Astrocyte of the cerebellum (primary cell): ENCODE measurements at regions not wholly inside any gene's neighbourhood (a gene's known extent, or its start where the extent isn't known, plus 50 kb on each side); places are given as distances from the start of the nearest gene placed in this dataset.
"Not testable (repeated sequence)": the region's sequence is repeated elsewhere in the genome, so short reads cannot be mapped to it uniquely, and the experiment has no call there.

Source experiments
- DNase-seq: peaks from one replicate; pipeline ENCODE4 v3.0.0-alpha.2; 2011; ENCODE audit warnings: low read depth
- H3K4me3 ChIP-seq: 2 replicates; pipeline ENCODE4 v1.5.1; 2011; ENCODE audit warnings: mild to moderate bottlenecking, low read depth, low read length, moderate library complexity
- in situ Hi-C: cut with HindIII; loops from 2 replicates; pipeline ENCODE4 v1.10.0; 2017; ENCODE audit warnings: low sequenced_read_pairs
- TF ChIP-seq, protein P1 (sequence below): IDR thresholded peaks from 2 replicates; pipeline ENCODE4 v1.5.1; 2012; ENCODE audit warnings: low read length, low read depth, moderate library complexity, mild to moderate bottlenecking; ENCODE audit errors: missing control alignments

DNA sequence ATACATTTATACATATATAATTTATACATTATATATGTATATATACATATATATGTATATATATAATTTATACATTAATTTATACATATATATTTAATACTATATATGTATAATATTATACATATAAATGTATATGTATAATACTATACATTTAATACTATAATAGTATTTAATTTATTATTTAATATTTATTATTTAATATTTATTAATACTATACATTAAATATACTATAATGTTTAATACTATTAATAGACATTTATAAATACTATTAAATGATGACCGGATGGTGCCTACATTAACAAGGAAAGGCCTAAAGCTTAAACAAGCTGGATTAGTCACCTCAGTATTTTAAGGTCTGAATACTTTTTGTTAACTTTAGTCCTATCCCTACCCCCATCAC lies 145.9 kb upstream of the HTR1E start:
- H3K4me3 ChIP-seq = no peak overlapping the region
- TF ChIP-seq, protein P1, sequence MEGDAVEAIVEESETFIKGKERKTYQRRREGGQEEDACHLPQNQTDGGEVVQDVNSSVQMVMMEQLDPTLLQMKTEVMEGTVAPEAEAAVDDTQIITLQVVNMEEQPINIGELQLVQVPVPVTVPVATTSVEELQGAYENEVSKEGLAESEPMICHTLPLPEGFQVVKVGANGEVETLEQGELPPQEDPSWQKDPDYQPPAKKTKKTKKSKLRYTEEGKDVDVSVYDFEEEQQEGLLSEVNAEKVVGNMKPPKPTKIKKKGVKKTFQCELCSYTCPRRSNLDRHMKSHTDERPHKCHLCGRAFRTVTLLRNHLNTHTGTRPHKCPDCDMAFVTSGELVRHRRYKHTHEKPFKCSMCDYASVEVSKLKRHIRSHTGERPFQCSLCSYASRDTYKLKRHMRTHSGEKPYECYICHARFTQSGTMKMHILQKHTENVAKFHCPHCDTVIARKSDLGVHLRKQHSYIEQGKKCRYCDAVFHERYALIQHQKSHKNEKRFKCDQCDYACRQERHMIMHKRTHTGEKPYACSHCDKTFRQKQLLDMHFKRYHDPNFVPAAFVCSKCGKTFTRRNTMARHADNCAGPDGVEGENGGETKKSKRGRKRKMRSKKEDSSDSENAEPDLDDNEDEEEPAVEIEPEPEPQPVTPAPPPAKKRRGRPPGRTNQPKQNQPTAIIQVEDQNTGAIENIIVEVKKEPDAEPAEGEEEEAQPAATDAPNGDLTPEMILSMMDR = no peak
- DNase-seq = no peak
- in situ Hi-C loops = no loop called here

- no peak overlapping the region for H3K4me3 ChIP-seq
- in situ Hi-C loops = no loop called here
- DNase-seq = no peak
- TF ChIP-seq, protein P1 = no peak
Observed at GRCh38 chr6:86789779-86790411, 147.4 kb upstream of the HTR1E start.

GRCh38 chr6:86782328-86782727 lies 155.0 kb upstream of the HTR1E start:
- TF ChIP-seq, protein P1 = no peak
- in situ Hi-C loops = no loop called here
- no peak overlapping the region for H3K4me3 ChIP-seq
- no peak for DNase-seq

DNA sequence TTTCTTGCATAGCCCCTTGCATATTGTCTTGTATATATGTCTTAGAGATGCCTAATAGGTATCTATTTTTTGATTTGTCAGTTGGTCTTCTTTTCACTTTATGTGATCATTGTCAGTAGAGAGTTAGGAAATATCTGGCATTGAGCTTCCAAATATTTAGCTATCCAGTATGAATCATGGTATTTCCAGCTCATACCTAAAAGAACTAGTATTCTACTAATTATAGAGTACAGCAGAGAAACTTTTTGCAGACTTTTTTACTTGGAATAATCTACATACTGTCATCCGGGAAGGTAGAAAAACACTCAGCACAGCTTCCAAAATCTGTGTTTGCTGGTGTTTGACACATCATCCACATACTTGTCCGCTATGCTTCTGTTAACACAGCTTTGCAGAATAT lies 156.4 kb upstream of the HTR1E start:
- in situ Hi-C loops = no loop called here
- no peak for DNase-seq
- TF ChIP-seq, protein P1 = no peak
- no peak overlapping the region for H3K4me3 ChIP-seq

DNA sequence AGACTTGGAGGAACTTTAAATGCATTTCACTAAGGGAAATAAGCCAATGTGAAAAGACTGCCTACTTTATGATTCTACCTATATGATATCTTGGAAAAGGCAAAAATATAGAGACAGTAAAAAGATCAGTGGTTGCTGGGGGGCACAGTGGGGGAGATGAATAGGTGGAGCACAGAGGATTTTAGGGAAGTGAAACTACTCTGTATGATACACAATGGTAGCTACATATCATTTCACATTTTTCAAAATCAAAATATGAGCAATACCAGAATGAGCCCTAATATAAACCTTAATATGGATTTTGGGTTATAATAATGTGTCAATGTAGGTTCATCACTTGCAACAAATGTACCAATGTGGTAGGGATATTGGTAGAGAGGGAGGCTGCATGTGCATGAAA lies 161.4 kb upstream of the HTR1E start:
- in situ Hi-C loops = no loop called here
- TF ChIP-seq, protein P1 = no peak
- no peak overlapping the region for H3K4me3 ChIP-seq
- no peak for DNase-seq

DNA sequence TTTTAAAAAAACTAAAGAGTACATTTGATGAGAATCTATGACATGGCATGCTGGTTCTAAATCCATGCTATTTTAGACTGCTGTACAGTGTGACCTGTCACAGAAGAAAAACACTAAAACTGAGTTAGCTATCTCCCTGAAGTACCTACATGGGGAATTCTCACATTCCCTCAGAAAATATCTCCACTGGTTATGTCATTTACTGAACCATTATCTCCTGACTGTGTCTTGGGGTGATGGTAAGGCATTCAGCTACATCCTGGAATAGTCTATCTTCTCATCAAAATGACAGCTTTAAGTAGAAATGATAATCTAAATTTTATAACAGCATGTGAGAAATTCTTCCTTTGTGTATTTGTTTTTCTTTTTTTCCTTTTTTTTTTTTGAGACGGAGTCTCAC lies 172.1 kb upstream of the HTR1E start:
- TF ChIP-seq, protein P1 = no peak
- H3K4me3 ChIP-seq = no peak overlapping the region
- DNase-seq = no peak
- in situ Hi-C loops = no loop called here

DNA sequence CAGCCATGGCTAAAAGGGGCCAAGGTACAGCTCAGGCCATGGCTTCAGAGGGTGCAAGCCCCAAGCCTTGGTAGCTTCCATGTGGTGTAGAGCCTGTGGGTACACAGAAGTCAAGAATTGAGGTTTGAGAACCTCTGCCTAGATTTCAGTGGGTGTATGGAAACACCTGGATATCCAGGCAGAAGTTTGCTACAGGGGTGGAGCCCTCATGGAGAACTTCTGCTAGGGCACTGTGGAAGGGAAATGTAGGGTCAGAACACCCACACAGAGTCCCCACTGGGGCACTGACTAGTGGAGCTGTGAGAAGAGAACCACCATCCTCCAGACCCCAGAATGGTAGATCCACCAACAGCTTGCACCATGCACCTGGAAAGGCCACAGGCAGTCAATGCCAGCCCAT lies 177.4 kb upstream of the HTR1E start:
- DNase-seq, in situ Hi-C loops, H3K4me3 ChIP-seq: not testable (repeated sequence)
